Renal pelvis (tissue), 1 donor: ENCODE measurements at regions not wholly inside any gene's neighbourhood (a gene's known extent, or its start where the extent isn't known, plus 50 kb on each side); places are given as distances from the start of the nearest gene placed in this dataset.

Experiments used
- DNase-seq: peaks from one replicate; pipeline ENCODE4 v3.0.0-alpha.2; 2013

DNA sequence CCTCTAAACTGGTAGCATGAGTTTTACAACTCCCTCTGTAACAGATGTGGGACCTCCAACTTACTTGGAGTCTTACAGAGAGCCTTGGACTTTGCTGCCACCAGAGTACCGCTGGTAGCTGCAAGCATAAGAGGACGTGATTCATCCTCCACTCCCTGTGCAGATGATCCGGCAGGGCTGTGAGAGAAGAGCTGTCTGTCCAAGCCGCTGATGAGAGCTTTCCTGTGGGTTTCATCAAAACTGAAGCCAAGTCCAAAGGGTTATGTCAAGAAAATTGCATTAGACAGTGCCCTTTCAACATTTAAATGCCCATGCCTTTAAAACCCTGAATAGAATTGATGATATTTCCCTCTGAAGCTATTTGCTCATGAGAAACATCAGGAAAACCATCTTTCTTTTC is 85.8 kb downstream of the LLPH start:
- no peak for DNase-seq

DNA sequence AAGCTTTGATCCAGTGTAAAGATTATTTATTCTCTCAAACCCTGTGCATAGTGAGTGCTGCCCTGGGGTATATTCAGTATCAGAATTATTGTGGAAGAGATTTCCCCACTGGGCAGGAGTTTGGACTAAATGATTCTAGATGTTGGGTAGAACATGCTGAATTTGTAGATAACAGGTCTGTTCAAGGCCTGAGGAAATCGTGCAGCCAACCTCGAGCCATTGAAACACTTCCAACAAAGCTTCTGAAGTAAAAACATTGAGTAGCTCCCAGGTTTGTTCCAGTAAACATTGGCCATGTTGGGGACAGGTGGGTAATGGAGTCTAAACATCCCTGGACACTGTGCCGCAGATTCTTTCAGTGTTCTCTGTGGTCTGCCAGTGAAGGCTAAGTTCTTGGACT is 87.5 kb downstream of the LLPH start:
- DNase-seq: no peak

DNA sequence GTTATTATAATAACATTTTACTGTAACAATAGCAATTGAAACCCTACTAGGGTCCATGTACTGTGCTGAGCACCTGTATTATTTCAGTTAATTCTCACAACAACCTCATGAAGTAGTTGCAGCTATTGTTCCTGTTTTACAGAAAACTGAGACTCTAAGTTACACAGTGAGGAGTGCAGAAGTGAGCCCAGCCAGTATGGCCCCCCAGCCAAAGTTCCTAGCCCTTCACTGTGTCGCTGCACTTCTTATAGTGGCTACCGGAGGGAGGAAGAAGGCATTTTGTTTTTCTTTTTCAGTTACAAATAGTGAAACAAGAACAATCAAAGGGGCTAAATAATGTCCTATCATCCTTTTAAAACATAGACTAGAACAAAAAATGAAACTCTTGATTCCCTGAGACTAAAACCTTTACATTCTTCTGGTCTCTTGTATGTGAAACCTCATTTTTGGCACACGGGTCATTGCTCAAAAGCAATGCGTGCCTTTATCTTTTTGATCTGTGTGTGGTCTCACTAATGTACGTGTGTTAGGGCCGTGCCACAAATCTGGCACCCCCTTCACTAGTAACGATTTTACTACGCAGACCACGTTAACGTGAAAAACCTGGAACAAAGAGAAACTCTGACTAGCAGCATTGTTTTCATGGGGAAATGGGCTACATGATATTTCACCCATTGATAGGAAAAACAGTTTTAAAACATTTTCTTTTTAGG is 88.7 kb downstream of the LLPH start:
- no peak for DNase-seq

DNA sequence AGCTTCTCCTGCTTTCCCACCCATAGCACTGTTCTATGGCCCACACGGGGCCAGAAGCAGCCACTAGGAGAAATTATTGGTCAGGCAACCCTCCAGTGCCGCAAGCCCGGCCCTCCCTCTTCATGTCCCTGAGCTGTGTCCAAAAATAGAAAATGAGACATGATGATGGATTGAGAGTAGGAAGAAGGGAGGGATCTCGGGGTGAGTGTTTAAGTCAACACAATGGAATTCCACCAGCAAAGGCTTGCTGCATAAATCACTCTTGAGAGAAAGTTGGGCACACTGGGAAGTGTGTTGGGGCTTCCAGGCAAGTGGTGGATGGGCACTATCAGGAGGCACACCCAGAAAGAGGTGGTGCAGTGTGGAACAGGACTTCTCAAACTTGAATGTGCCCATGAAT is 94.2 kb downstream of the LLPH start:
- DNase-seq: peak; percentile 31

DNA sequence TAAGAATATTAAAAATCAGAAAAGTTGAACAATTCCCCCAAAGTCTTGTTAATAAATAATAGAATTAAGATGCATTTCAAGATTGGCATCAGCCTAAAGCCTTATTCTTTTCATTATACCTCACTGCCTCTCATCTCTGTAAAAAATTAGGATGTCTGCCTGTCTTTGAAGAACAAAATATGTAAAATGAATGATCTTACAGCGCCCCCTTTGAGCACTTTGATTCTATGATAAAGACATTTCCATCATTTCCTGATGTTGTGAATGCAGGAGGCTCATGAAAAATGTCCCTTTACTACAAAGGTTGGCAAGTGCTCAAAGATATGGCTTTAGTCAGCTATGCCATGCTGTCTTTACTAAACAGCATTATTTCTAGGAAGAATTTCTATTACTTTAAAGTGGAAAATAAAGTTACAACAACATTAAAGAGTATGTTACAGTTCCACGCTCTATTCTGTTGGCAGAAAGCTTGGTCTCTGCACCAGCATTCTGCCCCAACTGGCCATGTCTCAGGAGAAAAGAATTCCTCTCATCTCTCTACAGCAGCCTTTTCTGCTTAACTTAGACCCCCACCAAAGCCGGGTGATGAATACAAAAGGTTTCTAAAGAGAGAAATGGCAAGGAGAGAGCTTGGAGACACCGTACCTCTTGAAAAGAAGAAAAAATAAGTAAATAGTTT is 95.1 kb downstream of the LLPH start:
- DNase-seq: peak; percentile 24

DNA sequence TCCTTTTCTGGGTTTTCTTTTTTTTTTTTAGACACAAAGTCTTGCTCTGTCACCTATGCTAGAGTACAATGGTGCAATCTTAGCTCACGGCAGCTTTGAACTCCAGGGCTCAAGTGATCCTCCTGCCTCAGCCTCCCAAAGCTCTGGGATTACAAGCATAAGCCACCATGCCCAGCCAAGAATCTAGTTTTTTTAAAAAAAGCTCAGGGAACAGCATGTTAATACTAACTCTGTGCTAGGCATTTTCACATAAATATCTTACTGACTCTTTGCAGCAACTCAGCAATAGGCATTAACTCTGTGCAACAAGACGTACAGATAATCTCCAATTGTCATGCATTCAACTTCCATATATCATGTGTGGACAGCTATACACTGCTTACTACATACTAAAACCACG is 97.4 kb downstream of the LLPH start:
- DNase-seq: no peak

DNA sequence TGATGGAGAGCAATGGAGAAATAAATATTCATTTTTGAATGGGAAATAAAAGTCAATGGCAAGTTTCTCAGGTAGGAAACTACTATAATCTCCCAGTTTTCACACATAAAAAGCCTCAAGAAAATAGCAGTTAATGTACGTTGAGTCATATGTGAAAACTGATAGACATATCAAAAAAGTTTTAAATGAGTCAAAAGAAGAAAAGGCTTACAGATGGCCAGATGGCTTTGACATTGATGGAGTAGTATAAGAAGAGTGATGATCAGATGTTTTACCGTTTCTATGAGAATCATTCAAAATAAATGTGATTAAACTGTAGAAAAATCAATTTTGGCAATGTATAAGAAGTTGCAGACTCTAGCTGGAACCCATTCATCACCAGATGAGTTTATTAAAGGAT is 97.8 kb downstream of the LLPH start:
- DNase-seq: no peak

DNA sequence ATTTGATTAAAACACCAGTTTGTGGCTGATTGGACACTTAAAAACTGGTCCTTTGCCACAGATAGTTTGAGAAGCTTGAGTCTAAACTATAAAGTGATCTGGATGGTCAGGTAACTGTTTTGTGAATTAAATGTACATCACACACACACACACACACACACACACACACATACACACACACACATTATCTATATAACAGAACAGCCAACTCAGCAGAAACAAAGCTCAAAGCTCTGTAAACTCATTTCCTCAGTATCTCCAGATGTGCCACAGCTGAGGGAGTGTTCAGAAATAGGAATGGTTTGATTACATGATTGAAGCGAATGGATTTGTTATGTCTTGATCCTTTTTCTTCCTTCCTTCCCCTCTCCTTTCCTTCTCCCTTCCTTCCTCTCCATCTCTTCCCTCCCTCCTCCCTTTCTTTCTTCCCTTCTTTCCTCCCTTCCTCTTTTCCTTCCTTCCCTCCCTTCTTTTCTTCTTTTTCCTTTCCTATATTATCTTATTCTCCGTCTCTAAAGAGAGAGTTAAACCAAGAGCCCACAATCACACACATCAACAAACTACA is 100.3 kb downstream of the LLPH start:
- DNase-seq: no peak

DNA sequence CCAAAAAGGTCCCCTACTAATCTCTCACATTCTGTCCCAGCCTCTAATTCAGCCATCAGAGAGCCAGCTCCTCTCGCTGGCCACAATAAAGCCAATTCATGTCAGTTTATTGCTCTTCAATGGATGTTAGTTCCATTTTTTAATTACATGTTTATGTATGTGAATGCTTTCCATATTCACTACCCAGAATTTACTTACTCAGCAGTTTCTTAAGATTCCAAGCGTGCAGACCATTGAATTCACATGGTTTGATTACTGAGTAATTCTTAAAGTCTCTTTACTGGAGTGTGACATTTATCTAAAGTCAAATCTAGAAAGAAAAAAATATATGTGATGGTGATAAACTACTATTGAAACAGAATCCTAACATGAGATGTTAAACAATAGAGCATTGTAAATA is 102.2 kb downstream of the LLPH start:
- no peak for DNase-seq

DNA sequence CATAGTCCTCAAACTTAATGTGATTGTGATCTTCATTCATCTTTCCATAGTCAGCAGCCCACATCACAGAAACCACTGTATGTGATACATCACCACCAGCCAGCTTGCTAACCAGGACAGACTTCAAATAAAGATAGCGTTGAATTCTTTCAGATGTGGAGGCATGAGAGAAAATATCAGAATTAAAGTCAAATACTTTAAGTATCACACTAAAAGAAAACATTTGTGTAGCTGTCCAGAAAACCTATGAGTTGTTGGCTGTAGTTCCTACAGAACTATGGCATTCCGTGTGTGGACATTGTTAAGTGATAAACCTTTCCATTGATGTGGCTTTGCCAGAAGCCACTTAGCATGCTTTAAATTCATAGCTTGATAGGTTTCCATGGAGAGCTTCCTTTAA is 105.1 kb downstream of the LLPH start:
- DNase-seq: no peak

DNA sequence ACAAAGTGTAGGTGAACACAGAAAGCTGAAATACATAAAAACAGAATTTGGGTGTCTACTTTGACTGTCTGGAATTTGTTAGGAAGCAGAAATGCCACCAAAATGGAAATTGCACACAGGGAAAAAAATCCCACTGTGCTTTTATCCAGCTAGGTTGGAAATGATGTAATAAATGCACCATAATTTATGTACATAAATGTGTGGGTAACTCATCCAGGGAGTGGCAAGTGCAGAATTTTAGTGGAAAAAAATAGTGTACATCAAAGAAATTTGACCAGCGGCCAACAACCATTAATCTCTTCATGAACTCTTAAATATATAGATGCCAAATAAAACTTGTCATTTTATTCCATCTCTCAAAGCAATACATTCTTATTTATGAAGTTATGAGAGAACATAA is 105.6 kb downstream of the LLPH start:
- no peak for DNase-seq

DNA sequence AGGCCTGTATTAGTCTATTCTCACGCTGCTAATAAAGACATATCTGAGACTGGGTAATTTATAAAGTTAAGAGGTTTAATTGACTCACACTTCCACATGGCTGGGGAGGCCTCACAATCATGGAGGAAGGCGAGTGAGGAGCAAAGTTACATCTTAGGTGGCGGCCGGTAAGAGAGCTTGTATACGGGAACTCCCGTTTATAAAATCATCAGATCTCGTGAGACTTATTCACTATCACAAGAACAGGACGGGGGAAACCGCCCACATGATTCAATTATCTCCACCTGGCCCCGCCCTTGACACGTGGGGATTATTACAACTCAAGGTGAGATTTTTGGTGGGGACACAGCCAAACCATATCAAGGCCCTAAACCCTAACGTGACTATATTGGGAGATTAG is 110.1 kb downstream of the LLPH start:
- no peak for DNase-seq

DNA sequence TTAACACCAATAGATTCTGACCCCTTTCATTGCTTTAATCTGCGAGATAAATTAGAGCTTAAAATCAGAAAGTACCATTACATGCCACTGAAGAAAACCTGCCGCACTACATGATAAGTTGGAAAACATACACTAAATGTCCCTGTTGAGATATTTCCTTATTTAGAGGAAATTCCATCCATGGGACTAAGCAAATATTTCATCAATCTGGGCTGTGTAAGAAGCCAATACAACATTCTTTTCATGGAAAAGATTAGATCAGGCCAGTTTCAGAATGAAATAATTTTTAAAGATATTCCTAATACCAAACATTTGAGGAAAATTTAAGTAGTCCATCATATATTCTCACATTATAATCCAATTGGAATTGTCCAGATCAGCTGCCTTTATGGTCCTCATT is 112.8 kb downstream of the LLPH start:
- no peak for DNase-seq
